ENCODE measurements at regions not wholly inside any gene's neighbourhood (a gene's known extent, or its start where the extent isn't known, plus 50 kb on each side); places are given as distances from the start of the nearest gene placed in this dataset.

DNA sequence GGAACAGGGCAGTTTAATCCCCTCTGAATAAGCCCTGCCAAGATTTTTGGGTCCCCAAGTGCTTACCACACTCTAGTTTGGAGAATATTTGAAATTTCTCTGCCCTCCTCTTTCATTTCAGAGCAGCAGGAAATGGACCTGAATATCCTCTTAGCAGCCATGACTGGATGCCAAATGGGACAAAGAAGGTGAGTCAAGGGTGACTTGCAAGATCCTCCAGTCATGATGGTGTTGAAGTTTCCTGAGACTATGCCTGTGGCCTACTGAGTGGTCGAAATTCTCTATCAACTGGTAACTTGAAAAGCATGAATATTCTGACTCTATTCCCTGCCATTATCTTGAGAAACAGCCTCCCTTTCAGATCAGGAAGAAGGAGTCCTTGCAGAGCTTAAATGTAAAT, 1674.7 kb upstream of the SEL1L start:
- H3K9me2 ChIP-seq (ENCODE audit: low read depth, low read length), result no peaks in the 10 kb centered on the region
- TF ChIP-seq, protein P1, sequence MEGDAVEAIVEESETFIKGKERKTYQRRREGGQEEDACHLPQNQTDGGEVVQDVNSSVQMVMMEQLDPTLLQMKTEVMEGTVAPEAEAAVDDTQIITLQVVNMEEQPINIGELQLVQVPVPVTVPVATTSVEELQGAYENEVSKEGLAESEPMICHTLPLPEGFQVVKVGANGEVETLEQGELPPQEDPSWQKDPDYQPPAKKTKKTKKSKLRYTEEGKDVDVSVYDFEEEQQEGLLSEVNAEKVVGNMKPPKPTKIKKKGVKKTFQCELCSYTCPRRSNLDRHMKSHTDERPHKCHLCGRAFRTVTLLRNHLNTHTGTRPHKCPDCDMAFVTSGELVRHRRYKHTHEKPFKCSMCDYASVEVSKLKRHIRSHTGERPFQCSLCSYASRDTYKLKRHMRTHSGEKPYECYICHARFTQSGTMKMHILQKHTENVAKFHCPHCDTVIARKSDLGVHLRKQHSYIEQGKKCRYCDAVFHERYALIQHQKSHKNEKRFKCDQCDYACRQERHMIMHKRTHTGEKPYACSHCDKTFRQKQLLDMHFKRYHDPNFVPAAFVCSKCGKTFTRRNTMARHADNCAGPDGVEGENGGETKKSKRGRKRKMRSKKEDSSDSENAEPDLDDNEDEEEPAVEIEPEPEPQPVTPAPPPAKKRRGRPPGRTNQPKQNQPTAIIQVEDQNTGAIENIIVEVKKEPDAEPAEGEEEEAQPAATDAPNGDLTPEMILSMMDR (IDR thresholded peaks at IDR 0.05; ENCODE audit: low read length), result no peak
- TF ChIP-seq EZH2 (IDR thresholded peaks at IDR 0.05; ENCODE audit: borderline replicate concordance, low read length), result no peak
- H3F3A ChIP-seq (ENCODE audit: insufficient read depth, low read length), result no peaks in the 10 kb centered on the region
- H2AFZ ChIP-seq (ENCODE audit: low read length), result no peak overlapping the region
- H3K9me3 ChIP-seq (ENCODE audit: low read length), result no peaks in the 10 kb centered on the region
- no peaks in the 10 kb centered on the region for H3K4me1 ChIP-seq (ENCODE audit: insufficient read depth, low read length, severe bottlenecking)
- H3K9ac ChIP-seq (ENCODE audit: low read length), result no peak overlapping the region
- no peaks in the 10 kb centered on the region for H3K27me3 ChIP-seq (ENCODE audit: insufficient read depth, low read length)
- H3K4me3 ChIP-seq (ENCODE audit: low read depth, low read length, poor library complexity, severe bottlenecking), result no peak overlapping the region
- H3K4me2 ChIP-seq (ENCODE audit: low read length), result no peak overlapping the region
- no peaks in the 10 kb centered on the region for H3K79me2 ChIP-seq (ENCODE audit: insufficient read depth, low read length)
- H4K20me1 ChIP-seq (ENCODE audit: insufficient read depth, low read length), result no peaks in the 10 kb centered on the region
- no peaks in the 10 kb centered on the region for H3K36me3 ChIP-seq (ENCODE audit: insufficient read depth, low read length)
- H3K27ac ChIP-seq (ENCODE audit: low read depth, low read length, poor library complexity, severe bottlenecking), result no peak overlapping the region

DNA sequence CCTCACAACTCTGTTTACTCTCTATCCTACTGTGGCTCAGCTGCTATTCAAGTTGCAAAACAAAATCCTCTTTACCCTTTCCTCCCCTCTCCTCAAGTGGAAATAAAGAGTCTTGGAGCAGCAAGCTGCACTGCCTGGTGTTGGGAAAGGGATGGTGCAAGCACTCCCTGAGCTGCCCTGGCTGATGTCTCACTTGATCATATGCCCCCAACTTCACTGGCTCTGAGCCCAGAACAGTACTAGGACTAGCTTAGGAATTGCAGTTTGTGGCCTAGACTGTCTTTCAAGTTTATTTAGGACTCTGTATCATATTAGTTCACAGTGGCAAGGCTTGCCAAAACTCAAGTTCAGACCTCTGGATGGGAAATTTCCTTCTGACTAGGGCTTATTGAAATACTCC, 1683.8 kb upstream of the SEL1L start:
- no peaks in the 10 kb centered on the region for H3K9me2 ChIP-seq (ENCODE audit: low read depth, low read length)
- no peaks in the 10 kb centered on the region for H3K36me3 ChIP-seq (ENCODE audit: insufficient read depth, low read length)
- H3K27ac ChIP-seq (ENCODE audit: low read depth, low read length, poor library complexity, severe bottlenecking), result no peak overlapping the region
- no peaks in the 10 kb centered on the region for H3K27me3 ChIP-seq (ENCODE audit: insufficient read depth, low read length)
- H3F3A ChIP-seq (ENCODE audit: insufficient read depth, low read length), result no peaks in the 10 kb centered on the region
- H2AFZ ChIP-seq (ENCODE audit: low read length), result no peak overlapping the region
- H3K9ac ChIP-seq (ENCODE audit: low read length), result no peak overlapping the region
- H3K4me1 ChIP-seq (ENCODE audit: insufficient read depth, low read length, severe bottlenecking), result no peaks in the 10 kb centered on the region
- H3K9me3 ChIP-seq (ENCODE audit: low read length), result no peaks in the 10 kb centered on the region
- no peaks in the 10 kb centered on the region for H3K79me2 ChIP-seq (ENCODE audit: insufficient read depth, low read length)
- no peak overlapping the region for H3K4me3 ChIP-seq (ENCODE audit: low read depth, low read length, poor library complexity, severe bottlenecking)
- H4K20me1 ChIP-seq (ENCODE audit: insufficient read depth, low read length), result no peaks in the 10 kb centered on the region
- no peak overlapping the region for H3K4me2 ChIP-seq (ENCODE audit: low read length)
- no peak for TF ChIP-seq EZH2 (IDR thresholded peaks at IDR 0.05; ENCODE audit: borderline replicate concordance, low read length)
- TF ChIP-seq, protein P1 (IDR thresholded peaks at IDR 0.05; ENCODE audit: low read length), result no peak

DNA sequence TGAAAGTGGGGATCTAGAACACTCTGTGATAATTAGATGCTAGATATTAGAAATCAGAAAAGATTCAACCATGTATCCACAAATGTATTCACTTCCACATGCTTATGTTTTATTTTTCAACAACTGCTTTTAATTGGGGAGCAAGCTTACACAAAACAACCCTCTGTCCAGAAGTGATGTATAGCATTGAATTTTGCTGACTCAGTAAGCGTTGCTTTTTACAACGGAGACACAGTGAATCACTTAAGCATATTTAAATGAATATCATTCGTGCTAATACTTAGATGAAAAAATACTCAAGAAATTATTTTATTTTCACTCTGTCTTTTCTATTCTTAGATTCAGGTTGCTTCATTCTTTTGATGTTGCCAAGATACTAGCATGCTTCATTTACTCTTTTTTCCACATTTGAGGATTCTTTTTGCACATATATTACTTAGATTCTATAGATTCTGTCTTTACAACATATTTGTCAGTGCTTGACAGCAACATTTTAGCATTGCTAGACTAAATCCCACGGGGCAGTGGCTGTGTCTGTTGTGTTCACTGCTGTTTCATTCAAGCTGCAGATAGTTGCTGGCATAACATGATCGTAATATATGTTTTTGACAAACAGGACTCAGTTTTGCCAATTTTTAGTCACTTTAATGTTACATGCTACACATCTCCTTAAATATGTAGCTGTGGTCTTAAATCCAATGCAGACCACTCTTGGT, 1714.4 kb upstream of the SEL1L start:
- H3K4me1 ChIP-seq (ENCODE audit: insufficient read depth, low read length, severe bottlenecking), result no peaks in the 10 kb centered on the region
- no peaks in the 10 kb centered on the region for H3K79me2 ChIP-seq (ENCODE audit: insufficient read depth, low read length)
- H3K9me3 ChIP-seq (ENCODE audit: low read length), result no peaks in the 10 kb centered on the region
- no peak overlapping the region for H3K4me2 ChIP-seq (ENCODE audit: low read length)
- H3K27me3 ChIP-seq (ENCODE audit: insufficient read depth, low read length), result no peaks in the 10 kb centered on the region
- no peaks in the 10 kb centered on the region for H3F3A ChIP-seq (ENCODE audit: insufficient read depth, low read length)
- no peaks in the 10 kb centered on the region for H4K20me1 ChIP-seq (ENCODE audit: insufficient read depth, low read length)
- no peak overlapping the region for H2AFZ ChIP-seq (ENCODE audit: low read length)
- H3K9me2 ChIP-seq (ENCODE audit: low read depth, low read length), result no peaks in the 10 kb centered on the region
- TF ChIP-seq EZH2 (IDR thresholded peaks at IDR 0.05; ENCODE audit: borderline replicate concordance, low read length), result no peak
- TF ChIP-seq, protein P1 (IDR thresholded peaks at IDR 0.05; ENCODE audit: low read length), result no peak
- no peak overlapping the region for H3K9ac ChIP-seq (ENCODE audit: low read length)
- no peak overlapping the region for H3K4me3 ChIP-seq (ENCODE audit: low read depth, low read length, poor library complexity, severe bottlenecking)
- H3K27ac ChIP-seq (ENCODE audit: low read depth, low read length, poor library complexity, severe bottlenecking), result no peak overlapping the region
- H3K36me3 ChIP-seq (ENCODE audit: insufficient read depth, low read length), result no peaks in the 10 kb centered on the region
